PC-9 (cell line): ENCODE measurements at regions not wholly inside any gene's neighbourhood (a gene's known extent, or its start where the extent isn't known, plus 50 kb on each side); places are given as distances from the start of the nearest gene placed in this dataset.

ENCODE experiments used
- BruUV-seq: library from RNA; stranded (reverse); fragments of 400-500 nt; replicated peaks from 2 replicates; lab custom pipeline; 2021; lab: Mats Ljungman, UMichigan
- CTCF ChIA-PET: fragments of 300-600 bp; sonication (Branson Sonifier 250); formaldehyde crosslinking; loops from one replicate; lab custom pipeline; 2022; ENCODE audit warnings: antibody characterized with exemption; lab: Charles Lee
- POLR2A ChIA-PET: fragments of 300-600 bp; sonication (Branson Sonifier 250); formaldehyde crosslinking; loops from one replicate; lab custom pipeline; 2022; ENCODE audit warnings: antibody characterized with exemption; ENCODE audit not compliant: unreplicated experiment; lab: Charles Lee
- DNase-seq, 2 experiments: peaks; one replicate each; pipeline versions ENCODE4 v3.0.0 to v3.0.0-alpha.2; 2015 to 2022; ENCODE audit warnings: mixed read lengths in 1 of 2
- H2AFZ ChIP-seq: fragments of 200-600 bp; sonication (generic); 2 replicates; pipeline ENCODE4 v1.8.1; 2017; ENCODE audit warnings: antibody characterized with exemption
- H3F3A ChIP-seq: fragments of 200-600 bp; sonication (generic); 2 replicates; pipeline ENCODE4 v1.8.1; 2017; ENCODE audit warnings: antibody characterized with exemption, mild to moderate bottlenecking, low read depth; ENCODE audit not compliant: insufficient read depth
- H3K27ac ChIP-seq: fragments of 200-600 bp; sonication (generic); 2 replicates; pipeline ENCODE4 v1.6.1; 2016; ENCODE audit warnings: mixed run types
- H3K27me3 ChIP-seq: fragments of 200-600 bp; sonication (generic); 2 replicates; pipeline ENCODE4 v1.6.1; 2016; ENCODE audit warnings: low read depth, mixed run types; ENCODE audit not compliant: insufficient read depth
- H3K36me3 ChIP-seq: fragments of 200-600 bp; sonication (generic); 2 replicates; pipeline ENCODE4 v1.6.1; 2016; ENCODE audit warnings: low read depth, mixed run types
- H3K4me1 ChIP-seq: fragments of 200-600 bp; sonication (generic); replicated peaks from 2 replicates; pipeline ENCODE4 v1.6.1; 2016; ENCODE audit warnings: mixed run types; ENCODE audit not compliant: insufficient read depth
- H3K4me2 ChIP-seq: fragments of 200-600 bp; sonication (generic); 2 replicates; pipeline ENCODE4 v1.6.1; 2017; ENCODE audit warnings: mixed run types
- H3K4me3 ChIP-seq: fragments of 200-600 bp; sonication (generic); 2 replicates; pipeline ENCODE4 v1.6.1; 2016; ENCODE audit warnings: mixed run types
- H3K79me2 ChIP-seq: fragments of 200-600 bp; sonication (generic); 2 replicates; pipeline ENCODE4 v1.6.1; 2017; ENCODE audit warnings: low read depth, mixed run types
- H3K9me2 ChIP-seq: fragments of 200-600 bp; sonication (generic); 2 replicates; pipeline ENCODE4 v1.8.1; 2017; ENCODE audit warnings: mild to moderate bottlenecking; ENCODE audit not compliant: insufficient read depth
- H3K9me3 ChIP-seq: fragments of 200-600 bp; sonication (generic); 2 replicates; pipeline ENCODE4 v1.8.1; 2016; ENCODE audit warnings: low read depth; ENCODE audit not compliant: insufficient read depth
- H4K20me1 ChIP-seq: fragments of 200-600 bp; sonication (generic); 2 replicates; pipeline ENCODE4 v1.8.1; 2017; ENCODE audit not compliant: insufficient read depth
- CTCF ChIP-seq: fragments of 200-600 bp; sonication (generic); conservative IDR thresholded peaks from 2 replicates; pipeline ENCODE4 v1.6.1; 2017; ENCODE audit warnings: mixed run types, antibody characterized with exemption, mild to moderate bottlenecking, moderate library complexity
- EZH2 ChIP-seq: fragments of 200-600 bp; sonication (generic); IDR thresholded peaks from 2 replicates; pipeline ENCODE4 v1.8.0; 2017; ENCODE audit warnings: antibody characterized with exemption, low read depth
- intact Hi-C: fragments of 100-400 bp; cut with micrococcal nuclease; formaldehyde crosslinking; loops from one replicate; pipeline ENCODE4 v1.10.0; 2022; ENCODE audit not compliant: unreplicated experiment

GRCh38 chr2:228669690-228670089 is 488.2 kb upstream of the SPHKAP start:
- H3K4me2 ChIP-seq, result no peak overlapping the region
- no peak overlapping the region for H3K4me3 ChIP-seq
- no TSS peak for BruUV-seq
- no peaks in the 10 kb centered on the region for H3K27me3 ChIP-seq
- no peaks in the 10 kb centered on the region for H4K20me1 ChIP-seq
- no peaks in the 10 kb centered on the region for H3F3A ChIP-seq
- ChIA-PET POLR2A (no interaction called here), CTCF (interaction anchor here (0.6 kb wide), 1 partner anchor 621 kb away, joined by 3 read pairs; no protein-coding TSS in a partner anchor)
- intact Hi-C loops, result no loop called here
- DNase-seq, result no peak
- no peak overlapping the region for H3K27ac ChIP-seq
- H3K4me1 ChIP-seq, result no peaks in the 10 kb centered on the region
- H3K36me3 ChIP-seq, result no peaks in the 10 kb centered on the region
- H3K9me3 ChIP-seq, result no peaks in the 10 kb centered on the region; the same call in 1 of the 2 replicates
- no peak overlapping the region for H2AFZ ChIP-seq
- no peak for TF ChIP-seq EZH2
- TF ChIP-seq CTCF, result no peak
- H3K79me2 ChIP-seq, result no peaks in the 10 kb centered on the region
- no peaks in the 10 kb centered on the region for H3K9me2 ChIP-seq

- DNase-seq, result no peak
- Histone ChIP-seq H3K9me2 (no peaks in the 10 kb centered on the region), H3F3A (no peaks in the 10 kb centered on the region), H3K27me3 (no peaks in the 10 kb centered on the region), H3K9me3 (no peaks in the 10 kb centered on the region), H3K4me2 (no peak overlapping the region), H3K79me2 (no peaks in the 10 kb centered on the region), H2AFZ (no peak overlapping the region), H3K27ac (no peak overlapping the region), H3K4me1 (no peaks in the 10 kb centered on the region), H3K4me3 (no peak overlapping the region), H3K36me3 (no peaks in the 10 kb centered on the region), H4K20me1 (no peaks in the 10 kb centered on the region)
- no TSS peak for BruUV-seq
- ChIA-PET POLR2A (no interaction called here), CTCF (no interaction called here)
- TF ChIP-seq CTCF (no peak), EZH2 (no peak)
- intact Hi-C loops, result no loop called here
These were observed 483.7 kb upstream of the SPHKAP start for GRCh38 chr2:228665232-228665631.

- CTCF ChIA-PET, result no interaction called here
These were observed 477.5 kb upstream of the SPHKAP start for GRCh38 chr2:228658998-228659397.

More at GRCh38 chr2:228658998-228659397, 477.5 kb upstream of the SPHKAP start:
- no peaks in the 10 kb centered on the region for H3K27me3 ChIP-seq
- no peak overlapping the region for H3K4me2 ChIP-seq
- no peaks in the 10 kb centered on the region for H4K20me1 ChIP-seq
- POLR2A ChIA-PET, result no interaction called here
- no TSS peak for BruUV-seq
- no peaks in the 10 kb centered on the region for H3F3A ChIP-seq
- H3K79me2 ChIP-seq, result no peaks in the 10 kb centered on the region
- H3K36me3 ChIP-seq, result no peaks in the 10 kb centered on the region
- H3K9me2 ChIP-seq, result no peaks in the 10 kb centered on the region
- H2AFZ ChIP-seq, result no peak overlapping the region
- intact Hi-C loops, result loop anchor here (5.0 to 10.0 kb wide), 5 partner anchors 257 to 1534 kb away; no protein-coding TSS in a partner anchor
- no peaks in the 10 kb centered on the region for H3K9me3 ChIP-seq
- TF ChIP-seq CTCF (no peak), EZH2 (no peak)
- H3K4me3 ChIP-seq, result no peak overlapping the region
- DNase-seq, result no peak
- 0 out of 2 replicates have a peak, but pooled peaks cover 4% of the 10 kb centered on the region for H3K4me1 ChIP-seq
- H3K27ac ChIP-seq, result no peak overlapping the region
